ENCODE measurements at regions not wholly inside any gene's neighbourhood (a gene's known extent, or its start where the extent isn't known, plus 50 kb on each side); places are given as distances from the start of the nearest gene placed in this dataset.
A peak's percentile ranks its signal among the peaks of the same experiment; 100 is the strongest.

- no peak overlapping the region for H3K27ac ChIP-seq
Measured at GRCh38 chr9:105890046-105890822, 195.9 kb downstream of the TMEM38B start.

GRCh38 chr9:105900123-105900522 is 205.8 kb downstream of the TMEM38B start:
- Histone ChIP-seq H3K36me3 (no peaks in the 10 kb centered on the region), H3K27me3 (replicated peaks; ENCODE audit: insufficient read depth) (no peaks in the 10 kb centered on the region), H3K9me3 (no peaks in the 10 kb centered on the region), H3K27ac (no peak overlapping the region), H3K4me3 (no peak overlapping the region), H3K4me1 (replicated peaks) (no peaks in the 10 kb centered on the region)
- no peak for TF ChIP-seq POLR2A (IDR thresholded peaks at IDR 0.05)
- TF ChIP-seq CTCF (IDR thresholded peaks at IDR 0.05): no peak
- TF ChIP-seq POLR2AphosphoS5 (IDR thresholded peaks at IDR 0.05): no peak
- no peak for DNase-seq (ENCODE audit: low spot score)
- WGBS: 64% methylated on average over 5 of the region's 5 CpGs
- intact Hi-C loops (cut with DNase I): loop anchor here (5.0 to 10.0 kb wide), 2 partner anchors 235 to 962 kb away; partner anchors contain the start of gene ZNF462

More at GRCh38 chr9:105890046-105890822, 195.9 kb downstream of the TMEM38B start:
- Histone ChIP-seq H3K4me3 (no peak overlapping the region), H3K9me3 (no peaks in the 10 kb centered on the region), H3K27me3 (replicated peaks; ENCODE audit: insufficient read depth) (no peaks in the 10 kb centered on the region), H3K36me3 (no peaks in the 10 kb centered on the region), H3K4me1 (replicated peaks) (no peaks in the 10 kb centered on the region)
- intact Hi-C loops (cut with DNase I): no loop called here
- DNase-seq (ENCODE audit: low spot score): peak; percentile 11
- no peak for TF ChIP-seq POLR2A (IDR thresholded peaks at IDR 0.05)
- no peak for TF ChIP-seq CTCF (IDR thresholded peaks at IDR 0.05)
- no peak for TF ChIP-seq POLR2AphosphoS5 (IDR thresholded peaks at IDR 0.05)
- WGBS: 39% methylated on average over 5 of the region's 5 CpGs

GRCh38 chr9:105901514-105902109 is 207.3 kb downstream of the TMEM38B start:
- no peaks in the 10 kb centered on the region for H3K27me3 ChIP-seq (replicated peaks; ENCODE audit: insufficient read depth)
- H3K9me3 ChIP-seq: no peaks in the 10 kb centered on the region
- peak; percentile 41 for DNase-seq (ENCODE audit: low spot score)
- TF ChIP-seq CTCF (IDR thresholded peaks at IDR 0.05) (peak; percentile 46 to 75 (median 71)), POLR2A (IDR thresholded peaks at IDR 0.05) (no peak), POLR2AphosphoS5 (IDR thresholded peaks at IDR 0.05) (no peak)
- intact Hi-C loops (cut with DNase I): loop anchor here (5.0 to 10.0 kb wide), 2 partner anchors 233 to 961 kb away; partner anchors contain the start of gene ZNF462
- no peaks in the 10 kb centered on the region for H3K4me1 ChIP-seq (replicated peaks)
- no peaks in the 10 kb centered on the region for H3K36me3 ChIP-seq
- H3K4me3 ChIP-seq: no peak overlapping the region
- H3K27ac ChIP-seq: no peak overlapping the region
- WGBS: 20% methylated on average over 4 of the region's 4 CpGs

GRCh38 chr9:105908069-105908468 is 213.7 kb downstream of the TMEM38B start:
- Histone ChIP-seq H3K9me3 (no peaks in the 10 kb centered on the region), H3K27me3 (replicated peaks; ENCODE audit: insufficient read depth) (no peaks in the 10 kb centered on the region), H3K4me1 (replicated peaks) (no peaks in the 10 kb centered on the region), H3K27ac (no peak overlapping the region), H3K4me3 (no peak overlapping the region), H3K36me3 (no peaks in the 10 kb centered on the region)
- no peak for TF ChIP-seq POLR2A (IDR thresholded peaks at IDR 0.05)
- no peak for TF ChIP-seq POLR2AphosphoS5 (IDR thresholded peaks at IDR 0.05)
- no peak for TF ChIP-seq CTCF (IDR thresholded peaks at IDR 0.05)
- 92% methylated on average over 2 of the region's 2 CpGs for WGBS
- intact Hi-C loops (cut with DNase I): loop anchor here (10.0 kb wide), 1 partner anchor 227 kb away; no protein-coding TSS in a partner anchor
- no peak for DNase-seq (ENCODE audit: low spot score)
